ENCODE measurements at regions not wholly inside any gene's neighbourhood (a gene's known extent, or its start where the extent isn't known, plus 50 kb on each side); places are given as distances from the start of the nearest gene placed in this dataset.

DNA sequence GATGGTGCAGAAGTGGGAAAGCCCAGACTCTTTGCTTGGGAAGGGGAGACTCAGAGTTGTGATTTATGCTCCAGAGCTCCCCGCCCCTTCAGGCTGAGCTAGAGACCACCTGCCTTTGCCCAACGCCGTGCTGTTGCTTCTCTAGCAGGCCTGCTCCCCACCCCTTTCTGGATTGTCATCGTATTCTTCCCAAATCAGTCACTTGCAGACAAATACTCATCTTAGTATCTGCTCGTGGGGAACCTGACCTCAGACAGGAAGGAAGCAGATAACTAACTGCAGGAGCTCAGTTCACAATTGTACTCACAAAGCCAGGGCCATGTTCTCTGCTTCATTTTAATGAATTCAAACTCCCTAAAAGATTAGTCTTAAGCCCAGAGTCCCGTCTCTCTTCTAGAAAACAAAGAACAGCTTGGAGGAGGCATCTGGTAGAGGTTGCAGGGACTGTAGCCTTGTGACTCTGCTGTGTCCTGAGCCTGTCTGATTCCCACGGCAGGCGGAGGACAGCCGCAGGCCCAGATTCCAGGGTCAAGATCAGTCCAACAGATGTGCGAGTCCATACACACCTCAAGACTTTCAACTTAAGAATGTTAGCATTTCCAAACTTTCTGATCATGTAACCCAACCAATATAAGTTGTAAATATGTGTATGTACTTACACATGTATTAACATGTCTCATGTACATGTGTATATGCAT is 57.2 kb upstream of the GGTLC1 start:
- no peak for FAIRE-seq
- WGBS, 3 donors = 62 to 68% (median 67%) methylated on average over 10 of the region's 10 CpGs

GRCh38 chr20:24043294-24043693 is 54.7 kb upstream of the GGTLC1 start:
- Histone ChIP-seq H3K9me3 (ENCODE audit: control insufficient read depth in 2 of 2, insufficient read depth in 1 of 2, low read depth in 1 of 2, low read length in 1 of 2) (no peaks in the 10 kb centered on the region), H3K4me1 (ENCODE audit: control insufficient read depth in 3 of 3, insufficient read depth in 2 of 3, low read depth in 1 of 3, low read length in 2 of 3) (no peaks in the 10 kb centered on the region), H3K27ac (ENCODE audit: low read depth in 1 of 3, low read length in 2 of 3) (no peak overlapping the region), H3K27me3 (ENCODE audit: control insufficient read depth in 3 of 3, insufficient read depth in 3 of 3, low read length in 3 of 3) (peaks cover 0 to under 1% (median 0%) of the 10 kb centered on the region in 3 donors), H3K36me3 (ENCODE audit: control insufficient read depth in 3 of 3, insufficient read depth in 2 of 3, low read depth in 1 of 3, low read length in 3 of 3) (no peaks in the 10 kb centered on the region), H3K4me3 (ENCODE audit: low read depth in 1 of 3, low read length in 3 of 3) (no peak overlapping the region)
- no peak for DNase-seq
- no peak for FAIRE-seq
- 24 to 65% (median 42%) methylated on average over 1 of the region's 1 CpG for WGBS, 3 donors

More for the DNA sequence above, 57.2 kb upstream of the GGTLC1 start:
- Histone ChIP-seq H3K9me3 (ENCODE audit: control insufficient read depth in 2 of 2, insufficient read depth in 1 of 2, low read depth in 1 of 2, low read length in 1 of 2) (no peaks in the 10 kb centered on the region), H3K27ac (ENCODE audit: low read depth in 1 of 3, low read length in 2 of 3) (no peak overlapping the region), H3K36me3 (ENCODE audit: control insufficient read depth in 3 of 3, insufficient read depth in 2 of 3, low read depth in 1 of 3, low read length in 3 of 3) (no peaks in the 10 kb centered on the region), H3K4me3 (ENCODE audit: low read depth in 1 of 3, low read length in 3 of 3) (no peak overlapping the region), H3K4me1 (ENCODE audit: control insufficient read depth in 3 of 3, insufficient read depth in 2 of 3, low read depth in 1 of 3, low read length in 2 of 3) (no peaks in the 10 kb centered on the region), H3K27me3 (ENCODE audit: control insufficient read depth in 3 of 3, insufficient read depth in 3 of 3, low read length in 3 of 3) (peaks cover 0 to 6% (median 0%) of the 10 kb centered on the region in 3 donors)
- peak in 1 of 2 donors; percentile 7 for DNase-seq

DNA sequence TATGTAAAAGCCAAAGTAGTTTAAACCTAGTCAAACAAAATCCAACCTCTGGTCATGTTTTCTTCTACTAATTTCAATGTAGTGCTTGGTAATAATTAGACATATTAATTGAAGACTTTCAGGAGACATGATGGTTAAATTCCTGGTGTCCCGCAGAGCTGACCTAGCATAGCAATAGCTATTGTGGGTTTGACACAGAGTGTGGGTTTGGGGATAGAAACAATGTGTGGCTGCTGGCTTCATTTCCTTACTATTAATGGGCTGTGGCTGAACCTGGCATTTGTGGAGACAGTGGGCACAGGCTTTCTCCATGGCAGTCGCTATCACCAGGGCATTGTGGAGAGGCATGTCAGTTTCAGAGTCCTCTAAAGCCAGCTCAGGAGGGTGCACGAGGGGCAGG is 54.1 kb upstream of the GGTLC1 start:
- H3K4me1 ChIP-seq (ENCODE audit: control insufficient read depth in 3 of 3, insufficient read depth in 2 of 3, low read depth in 1 of 3, low read length in 2 of 3) = no peaks in the 10 kb centered on the region
- 69 to 86% (median 74%) methylated on average over 3 of the region's 3 CpGs for WGBS, 3 donors
- H3K27me3 ChIP-seq (ENCODE audit: control insufficient read depth in 3 of 3, insufficient read depth in 3 of 3, low read length in 3 of 3) = no peaks in the 10 kb centered on the region
- FAIRE-seq (no peak), DNase-seq (no peak)
- H3K36me3 ChIP-seq (ENCODE audit: control insufficient read depth in 3 of 3, insufficient read depth in 2 of 3, low read depth in 1 of 3, low read length in 3 of 3) = no peaks in the 10 kb centered on the region
- H3K9me3 ChIP-seq (ENCODE audit: control insufficient read depth in 2 of 2, insufficient read depth in 1 of 2, low read depth in 1 of 2, low read length in 1 of 2) = no peaks in the 10 kb centered on the region
- H3K4me3 ChIP-seq (ENCODE audit: low read depth in 1 of 3, low read length in 3 of 3) = no peak overlapping the region
- no peak overlapping the region for H3K27ac ChIP-seq (ENCODE audit: low read depth in 1 of 3, low read length in 2 of 3)

DNA sequence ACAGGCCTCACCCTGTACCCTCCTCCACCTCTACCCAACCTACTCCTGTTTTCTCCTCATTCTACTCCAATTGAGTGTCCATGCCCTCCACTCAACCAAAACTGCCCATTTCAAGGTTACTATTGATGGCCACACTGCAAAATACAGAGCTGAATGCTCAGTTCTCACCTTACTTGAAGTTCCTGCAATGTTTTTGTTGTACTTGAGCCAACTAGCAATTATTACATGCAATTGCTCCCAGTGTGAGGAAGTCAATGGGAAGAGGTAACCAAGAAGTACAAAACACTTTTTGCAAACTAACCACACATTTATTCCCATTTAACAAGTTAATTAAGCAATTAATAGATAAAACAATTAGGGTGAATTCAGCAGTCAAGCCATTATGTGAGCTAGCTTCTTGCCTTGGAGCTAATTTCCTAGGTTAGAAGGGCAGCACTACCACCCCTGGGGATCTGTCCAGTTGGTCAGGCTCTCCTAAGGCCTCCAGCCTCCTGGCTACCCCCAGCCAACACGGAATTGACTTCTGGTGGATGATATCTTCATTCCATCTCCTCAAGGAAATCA is 52.4 kb upstream of the GGTLC1 start:
- FAIRE-seq (no peak), DNase-seq (no peak)
- H3K4me1 ChIP-seq (ENCODE audit: control insufficient read depth in 3 of 3, insufficient read depth in 2 of 3, low read depth in 1 of 3, low read length in 2 of 3) = no peaks in the 10 kb centered on the region
- H3K27me3 ChIP-seq (ENCODE audit: control insufficient read depth in 3 of 3, insufficient read depth in 3 of 3, low read length in 3 of 3) = no peaks in the 10 kb centered on the region
- no peak overlapping the region for H3K27ac ChIP-seq (ENCODE audit: low read depth in 1 of 3, low read length in 2 of 3)
- 50 to 76% (median 67%) methylated on average over 1 of the region's 1 CpG for whole genome bisulfite sequencing, 3 donors
- no peak overlapping the region for H3K4me3 ChIP-seq (ENCODE audit: low read depth in 1 of 3, low read length in 3 of 3)
- H3K9me3 ChIP-seq (ENCODE audit: control insufficient read depth in 2 of 2, insufficient read depth in 1 of 2, low read depth in 1 of 2, low read length in 1 of 2) = no peaks in the 10 kb centered on the region
- no peaks in the 10 kb centered on the region for H3K36me3 ChIP-seq (ENCODE audit: control insufficient read depth in 3 of 3, insufficient read depth in 2 of 3, low read depth in 1 of 3, low read length in 3 of 3)

- no peaks in the 10 kb centered on the region for H3K36me3 ChIP-seq (ENCODE audit: control insufficient read depth in 3 of 3, insufficient read depth in 2 of 3, low read depth in 1 of 3, low read length in 3 of 3)
- no peak overlapping the region for H3K4me3 ChIP-seq (ENCODE audit: low read depth in 1 of 3, low read length in 3 of 3)
- H3K27ac ChIP-seq (ENCODE audit: low read depth in 1 of 3, low read length in 2 of 3) = no peak overlapping the region
- WGBS, 3 donors = 39 to 79% (median 46%) methylated on average over 3 of the region's 3 CpGs
- no peaks in the 10 kb centered on the region for H3K4me1 ChIP-seq (ENCODE audit: control insufficient read depth in 3 of 3, insufficient read depth in 2 of 3, low read depth in 1 of 3, low read length in 2 of 3)
- DNase-seq (no peak), FAIRE-seq (no peak)
- H3K27me3 ChIP-seq (ENCODE audit: control insufficient read depth in 3 of 3, insufficient read depth in 3 of 3, low read length in 3 of 3) = no peaks in the 10 kb centered on the region
- H3K9me3 ChIP-seq (ENCODE audit: control insufficient read depth in 2 of 2, insufficient read depth in 1 of 2, low read depth in 1 of 2, low read length in 1 of 2) = no peaks in the 10 kb centered on the region
Measured at GRCh38 chr20:24039196-24039595, 50.6 kb upstream of the GGTLC1 start.
